Common myeloid progenitor, CD34-positive (primary cell): ENCODE measurements at regions not wholly inside any gene's neighbourhood (a gene's known extent, or its start where the extent isn't known, plus 50 kb on each side); places are given as distances from the start of the nearest gene placed in this dataset.

Experiments
- CTCF ChIA-PET: fragments of 350-600 bp; sonication (Branson Sonifier 250); formaldehyde crosslinking; loops from one replicate; lab custom pipeline; 2021; ENCODE audit warnings: antibody characterized with exemption; lab: Charles Lee
- POLR2A ChIA-PET: fragments of 350-600 bp; sonication (Branson Sonifier 250); formaldehyde crosslinking; loops from one replicate; lab custom pipeline; 2021; ENCODE audit warnings: antibody characterized with exemption; lab: Charles Lee
- DNase-seq, 3 donors: peaks; one replicate each; pipeline versions ENCODE4 v3.0.0 to v3.0.0-alpha.2; 2013
- H3K27ac ChIP-seq, 2 experiments: 1 replicate in 1 of 2; 2 replicates in 1 of 2; pipeline ENCODE4 v1.7.0; 2013; ENCODE audit warnings: inconsistent platforms in 2 of 2, low read length in 2 of 2, mild to moderate bottlenecking in 2 of 2, low read depth in 1 of 2, moderate library complexity in 1 of 2; ENCODE audit not compliant: severe bottlenecking in 2 of 2, insufficient read depth in 1 of 2, poor library complexity in 1 of 2
- H3K27me3 ChIP-seq, 5 experiments: replicated peaks in 2 of 5; 1 replicate in 3 of 5; 2 replicates in 2 of 5; pipeline versions ENCODE4 v1.6.1 to v1.7.0; 2013; ENCODE audit warnings: low read length in 4 of 5, mild to moderate bottlenecking in 2 of 5, moderate library complexity in 2 of 5, inconsistent platforms in 1 of 5; ENCODE audit not compliant: insufficient read depth in 5 of 5, control insufficient read depth in 4 of 5
- H3K36me3 ChIP-seq, 4 experiments: 1 replicate in 2 of 4; 2 replicates in 2 of 4; pipeline versions ENCODE4 v1.6.1 to v1.7.0; 2013; ENCODE audit warnings: low read length in 3 of 4, control low read depth in 1 of 4, mild to moderate bottlenecking in 1 of 4; ENCODE audit not compliant: control insufficient read depth in 4 of 4, insufficient read depth in 4 of 4
- H3K4me1 ChIP-seq, 4 experiments: 1 replicate in 3 of 4; 2 replicates in 1 of 4; pipeline versions ENCODE4 v1.6.1 to v1.7.1; 2013; ENCODE audit warnings: low read length in 3 of 4, mild to moderate bottlenecking in 3 of 4, control low read depth in 1 of 4, inconsistent platforms in 1 of 4, moderate library complexity in 1 of 4; ENCODE audit not compliant: control insufficient read depth in 4 of 4, insufficient read depth in 4 of 4; ENCODE audit errors: control extremely low read depth in 1 of 4
- H3K4me3 ChIP-seq, 7 experiments: 1 replicate in 4 of 7; 2 replicates in 3 of 7; pipeline versions ENCODE4 v1.5.1 to v1.7.0; 2013; ENCODE audit warnings: mild to moderate bottlenecking in 7 of 7, low read length in 6 of 7, moderate library complexity in 6 of 7, inconsistent platforms in 2 of 7, low read depth in 2 of 7, control low read depth in 1 of 7; ENCODE audit not compliant: insufficient read depth in 4 of 7, control insufficient read depth in 1 of 7; ENCODE audit errors: extremely low read depth in 1 of 7
- H3K9me3 ChIP-seq, 5 experiments: 1 replicate in 4 of 5; 2 replicates in 1 of 5; pipeline versions ENCODE4 v1.6.1 to v1.7.1; 2013; ENCODE audit warnings: low read length in 4 of 5, mild to moderate bottlenecking in 2 of 5, inconsistent platforms in 1 of 5, low read depth in 1 of 5, moderate library complexity in 1 of 5; ENCODE audit not compliant: control insufficient read depth in 4 of 5, insufficient read depth in 2 of 5; ENCODE audit errors: control extremely low read depth in 1 of 5
- WGBS: methylation state at CpG from one replicate; pipeline ENCODE4 v1.1.5; 2013; ENCODE audit not compliant: insufficient coverage; 5-methylcytosine and 5-hydroxymethylcytosine counted together

DNA sequence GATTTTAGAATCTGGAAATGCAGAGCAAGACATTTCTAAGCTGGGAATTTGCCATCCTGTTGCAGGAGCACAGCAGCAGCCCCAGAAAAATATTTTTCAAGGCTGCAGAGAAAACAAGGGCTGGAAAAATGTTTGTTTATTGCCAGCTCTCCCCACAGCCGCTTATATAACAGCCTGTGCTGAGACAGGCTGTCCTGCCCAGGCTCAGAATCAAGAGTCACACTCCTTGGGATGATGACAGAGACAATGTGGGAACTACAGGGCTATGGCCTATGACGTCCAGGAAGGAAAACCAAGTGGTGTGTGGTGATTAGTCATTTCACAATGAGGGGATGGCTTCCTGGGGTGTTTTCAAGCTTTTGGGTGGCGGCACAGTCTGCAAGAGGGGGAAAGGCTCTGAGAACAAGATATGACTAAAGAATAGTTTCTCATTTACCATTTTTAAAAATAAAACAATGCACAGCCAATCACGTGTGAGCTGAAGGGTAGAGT lies 136.3 kb upstream of the SERP2 start:
- ChIA-PET POLR2A (interaction anchor here (0.6 to 1.8 kb wide), 5 partner anchors 22 to 199 kb away, joined by 3 to 10 read pairs (median 5); no protein-coding TSS in a partner anchor), CTCF (interaction anchor here (0.8 to 18.6 kb wide), 4 partner anchors 81 to 330 kb away, joined by 3 to 220 read pairs (median 3); no protein-coding TSS in a partner anchor)
- Histone ChIP-seq H3K9me3 (no peaks in the 10 kb centered on the region), H3K36me3 (no peaks in the 10 kb centered on the region), H3K4me1 (peaks cover 10 to 54% (median 41%) of the 10 kb centered on the region in 4 experiments), H3K4me3 (peak overlapping the region in 2 of 7 experiments; percentile 1 to 26), H3K27me3 (no peaks in the 10 kb centered on the region), H3K27ac (peak overlapping the region; percentile 74 to 87)
- no CpG with 5 or more reads among the region's 4 CpGs for WGBS
- peak; percentile 95 to 97 (median 97) for DNase-seq

DNA sequence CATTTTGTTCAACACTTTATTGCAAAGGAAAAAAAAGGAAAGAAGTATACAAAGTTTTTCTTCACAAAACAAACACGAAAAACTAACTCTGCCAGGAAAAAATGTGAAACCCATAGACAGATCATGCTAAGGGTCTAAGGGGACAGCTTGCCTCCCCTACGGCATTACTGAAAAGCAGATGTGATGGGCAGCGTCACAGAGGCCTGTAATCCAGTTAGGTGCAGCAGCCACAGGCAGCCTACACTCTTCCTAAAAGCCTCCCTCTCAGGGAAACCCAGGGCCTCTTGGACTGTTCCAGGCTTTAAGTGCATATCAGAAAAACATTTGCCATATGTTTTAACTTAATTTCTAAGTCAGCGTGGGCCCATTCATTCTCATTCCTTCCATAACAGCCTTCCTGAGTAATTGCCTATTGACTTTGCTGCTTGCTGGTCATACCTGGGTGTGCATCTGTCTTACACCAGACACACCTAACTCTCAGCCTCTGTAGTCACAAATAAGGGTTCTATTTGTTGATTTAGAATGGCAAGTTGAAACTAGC lies 135.7 kb upstream of the SERP2 start:
- WGBS = 49% methylated on average over 3 of the region's 4 CpGs
- no peaks in the 10 kb centered on the region for H3K36me3 ChIP-seq
- ChIA-PET POLR2A (interaction anchor here (0.6 to 1.8 kb wide), 5 partner anchors 21 to 199 kb away, joined by 3 to 10 read pairs (median 5); no protein-coding TSS in a partner anchor), CTCF (interaction anchor here (0.8 to 18.6 kb wide), 4 partner anchors 82 to 330 kb away, joined by 3 to 220 read pairs (median 3); no protein-coding TSS in a partner anchor)
- peaks cover 10 to 60% (median 48%) of the 10 kb centered on the region in 4 experiments for H3K4me1 ChIP-seq
- peak in 1 of 3 donors; percentile 31 for DNase-seq
- peak overlapping the region in 1 of 7 experiments; percentile 2 for H3K4me3 ChIP-seq
- H3K27me3 ChIP-seq = no peaks in the 10 kb centered on the region
- H3K27ac ChIP-seq = peak overlapping the region; percentile 62 to 87
- H3K9me3 ChIP-seq = no peaks in the 10 kb centered on the region

DNA sequence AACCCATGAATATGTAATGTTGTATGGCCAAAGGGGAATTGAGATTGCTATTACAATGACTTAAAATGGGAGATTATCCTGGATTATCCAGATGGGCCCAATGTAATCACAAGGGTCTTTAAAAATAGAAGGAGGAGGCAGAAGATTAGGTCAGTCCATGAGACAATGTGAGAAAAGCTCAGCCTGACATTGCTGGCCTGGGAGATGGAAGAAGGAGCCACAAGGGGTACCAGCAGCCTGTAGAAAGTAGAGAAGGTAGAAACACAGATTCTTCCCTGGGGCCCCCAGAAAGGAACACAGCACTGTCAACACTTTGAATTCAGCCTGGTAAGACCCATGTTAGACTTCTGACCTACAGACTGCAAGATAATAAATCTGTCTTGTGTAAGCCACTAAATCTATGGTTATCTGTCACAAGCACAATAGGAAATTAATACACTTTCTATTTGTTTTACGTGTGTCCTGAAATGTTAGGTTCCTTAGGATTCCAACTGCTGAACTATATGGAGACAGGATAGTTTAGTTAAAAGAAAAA lies 132.9 kb upstream of the SERP2 start:
- peaks cover 10 to 84% (median 64%) of the 10 kb centered on the region in 4 experiments for H3K4me1 ChIP-seq
- DNase-seq = peak in 1 of 3 donors; percentile 52
- no peaks in the 10 kb centered on the region for H3K36me3 ChIP-seq
- ChIA-PET POLR2A (no interaction called here), CTCF (interaction anchor here (0.9 to 18.6 kb wide), 5 partner anchors 18 to 193 kb away, joined by 3 to 220 read pairs (median 4); no protein-coding TSS in a partner anchor)
- peak overlapping the region in 1 of 7 experiments; percentile 5 for H3K4me3 ChIP-seq
- H3K27me3 ChIP-seq = no peaks in the 10 kb centered on the region
- no peak overlapping the region for H3K27ac ChIP-seq
- no peaks in the 10 kb centered on the region for H3K9me3 ChIP-seq
- no CpG with 5 or more reads among the region's 1 CpG for WGBS

DNA sequence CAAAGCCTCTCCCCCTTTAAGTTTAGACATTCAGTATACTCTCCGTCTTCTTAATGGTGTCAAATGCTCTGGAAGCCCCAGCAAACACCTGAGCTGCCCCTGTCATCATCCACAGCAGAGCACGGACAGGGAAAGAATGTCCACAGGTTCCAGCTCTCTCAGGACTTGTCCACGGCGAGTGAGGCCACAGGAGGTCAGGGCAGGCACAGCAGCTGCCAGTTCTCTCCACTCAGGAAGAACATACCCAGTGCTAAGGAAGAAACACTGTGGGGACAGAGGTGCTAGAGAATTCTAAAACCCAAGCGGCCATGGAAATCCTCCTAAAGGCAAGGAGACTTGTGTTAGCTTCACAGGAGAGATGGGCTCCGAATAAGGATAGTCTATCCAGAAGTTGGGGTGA lies 132.0 kb upstream of the SERP2 start:
- WGBS = 100% methylated on average over 3 of the region's 6 CpGs
- no peaks in the 10 kb centered on the region for H3K27me3 ChIP-seq
- H3K9me3 ChIP-seq = no peaks in the 10 kb centered on the region
- ChIA-PET POLR2A (no interaction called here), CTCF (interaction anchor here (0.9 to 18.6 kb wide), 7 partner anchors 17 to 192 kb away, joined by 3 to 220 read pairs (median 3); no protein-coding TSS in a partner anchor)
- DNase-seq = no peak
- H3K4me3 ChIP-seq = no peak overlapping the region
- peaks cover 10 to 76% (median 58%) of the 10 kb centered on the region in 4 experiments for H3K4me1 ChIP-seq
- no peak overlapping the region for H3K27ac ChIP-seq
- no peaks in the 10 kb centered on the region for H3K36me3 ChIP-seq

DNA sequence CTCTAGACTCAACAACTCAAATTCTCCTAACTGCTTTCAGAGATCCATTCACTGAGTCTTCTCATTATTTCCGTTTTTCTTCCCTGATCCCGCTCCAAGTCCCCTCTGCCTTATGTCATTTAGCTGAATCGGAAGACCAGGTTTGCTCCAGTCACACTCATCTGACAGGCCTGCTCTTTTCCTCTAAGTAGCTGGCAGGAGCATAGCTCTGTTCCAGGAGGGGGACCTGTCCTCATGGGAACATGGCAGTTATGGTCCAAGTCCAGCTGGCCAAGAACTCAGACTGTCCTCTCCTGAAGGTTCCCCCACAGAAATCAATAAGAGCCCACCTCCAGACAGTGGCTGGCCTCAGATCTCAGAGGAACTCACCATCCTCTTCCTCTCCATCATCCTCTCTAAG lies 130.9 kb upstream of the SERP2 start:
- ChIA-PET CTCF (interaction anchor here (0.8 to 18.6 kb wide), 24 partner anchors 10 to 335 kb away, joined by 3 to 220 read pairs (median 5); no protein-coding TSS in a partner anchor), POLR2A (interaction anchor here (0.6 to 4.3 kb wide), 7 partner anchors 16 to 197 kb away, joined by 3 to 57 read pairs (median 4); no protein-coding TSS in a partner anchor)
- WGBS = 67% methylated on average over 1 of the region's 3 CpGs
- no peak for DNase-seq
- H3K4me3 ChIP-seq = no peak overlapping the region
- H3K4me1 ChIP-seq = peaks cover 8 to 65% (median 47%) of the 10 kb centered on the region in 4 experiments
- H3K27me3 ChIP-seq = no peaks in the 10 kb centered on the region
- no peaks in the 10 kb centered on the region for H3K36me3 ChIP-seq
- H3K9me3 ChIP-seq = no peaks in the 10 kb centered on the region
- peak overlapping the region in 1 of 2 experiments; percentile 52 for H3K27ac ChIP-seq

DNA sequence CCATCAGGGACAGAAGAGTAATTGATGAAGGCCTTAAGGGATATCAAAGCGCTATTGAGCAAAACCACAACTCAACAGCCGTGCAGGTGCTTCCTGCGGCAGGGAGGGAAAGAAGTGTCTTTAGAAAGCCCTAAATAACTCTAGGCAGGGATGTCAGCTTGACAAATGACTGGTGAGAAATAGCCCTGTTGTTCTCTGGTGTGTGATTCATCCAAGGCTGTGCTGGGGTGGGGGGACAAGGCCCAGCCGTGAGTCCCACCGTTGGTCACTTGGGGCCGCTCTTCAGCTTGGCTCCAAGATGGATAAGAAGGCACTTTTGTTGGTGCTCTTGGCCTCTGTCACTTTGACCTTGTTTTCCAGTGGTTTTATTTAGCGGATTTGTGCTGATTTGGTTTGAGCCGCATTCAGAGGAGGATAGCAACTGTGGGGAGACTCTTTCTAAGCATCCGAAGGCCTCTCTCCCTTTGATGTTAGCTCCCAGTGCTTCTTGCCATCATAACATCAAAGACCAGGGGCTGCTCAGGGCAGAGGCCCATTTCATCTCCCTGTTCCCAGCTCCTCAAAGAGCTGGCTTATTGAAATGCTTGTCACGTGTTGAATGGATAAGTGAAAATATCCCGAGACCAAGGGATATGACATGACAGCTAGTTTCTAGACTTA lies 130.3 kb upstream of the SERP2 start:
- H3K4me3 ChIP-seq = no peak overlapping the region
- peak overlapping the region in 1 of 2 experiments; percentile 40 for H3K27ac ChIP-seq
- peak; percentile 94 to 99 (median 98) for DNase-seq
- no peaks in the 10 kb centered on the region for H3K27me3 ChIP-seq
- CTCF ChIA-PET = interaction anchor here (0.6 to 18.6 kb wide), 31 partner anchors 11 to 335 kb away, joined by 3 to 220 read pairs (median 4); no protein-coding TSS in a partner anchor
- 10% methylated on average over 8 of the region's 11 CpGs for WGBS
- peaks cover 4 to 59% (median 42%) of the 10 kb centered on the region in 4 experiments for H3K4me1 ChIP-seq
- POLR2A ChIA-PET = interaction anchor here (0.6 to 4.3 kb wide), 7 partner anchors 16 to 196 kb away, joined by 3 to 57 read pairs (median 4); no protein-coding TSS in a partner anchor
- no peaks in the 10 kb centered on the region for H3K36me3 ChIP-seq
- H3K9me3 ChIP-seq = no peaks in the 10 kb centered on the region
